ENCODE measurements at regions not wholly inside any gene's neighbourhood (a gene's known extent, or its start where the extent isn't known, plus 50 kb on each side); places are given as distances from the start of the nearest gene placed in this dataset.

GRCh38 chr4:3863841-3864741 lies 97.9 kb downstream of the ADRA2C start:
- TF ChIP-seq, protein P1, sequence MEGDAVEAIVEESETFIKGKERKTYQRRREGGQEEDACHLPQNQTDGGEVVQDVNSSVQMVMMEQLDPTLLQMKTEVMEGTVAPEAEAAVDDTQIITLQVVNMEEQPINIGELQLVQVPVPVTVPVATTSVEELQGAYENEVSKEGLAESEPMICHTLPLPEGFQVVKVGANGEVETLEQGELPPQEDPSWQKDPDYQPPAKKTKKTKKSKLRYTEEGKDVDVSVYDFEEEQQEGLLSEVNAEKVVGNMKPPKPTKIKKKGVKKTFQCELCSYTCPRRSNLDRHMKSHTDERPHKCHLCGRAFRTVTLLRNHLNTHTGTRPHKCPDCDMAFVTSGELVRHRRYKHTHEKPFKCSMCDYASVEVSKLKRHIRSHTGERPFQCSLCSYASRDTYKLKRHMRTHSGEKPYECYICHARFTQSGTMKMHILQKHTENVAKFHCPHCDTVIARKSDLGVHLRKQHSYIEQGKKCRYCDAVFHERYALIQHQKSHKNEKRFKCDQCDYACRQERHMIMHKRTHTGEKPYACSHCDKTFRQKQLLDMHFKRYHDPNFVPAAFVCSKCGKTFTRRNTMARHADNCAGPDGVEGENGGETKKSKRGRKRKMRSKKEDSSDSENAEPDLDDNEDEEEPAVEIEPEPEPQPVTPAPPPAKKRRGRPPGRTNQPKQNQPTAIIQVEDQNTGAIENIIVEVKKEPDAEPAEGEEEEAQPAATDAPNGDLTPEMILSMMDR (conservative IDR thresholded peaks at IDR 0.05; ENCODE audit: low read depth, low read length): no peak
- no peak for TF ChIP-seq EZH2 (IDR thresholded peaks at IDR 0.05; ENCODE audit: borderline replicate concordance, low read depth, low read length, poor library complexity, severe bottlenecking)

Data from A673 (cell line).